SK-N-MC (cell line): ENCODE measurements at regions not wholly inside any gene's neighbourhood (a gene's known extent, or its start where the extent isn't known, plus 50 kb on each side); places are given as distances from the start of the nearest gene placed in this dataset.

Experiments
- EZH2 ChIP-seq: fragments of 200-600 bp; sonication (generic); IDR thresholded peaks from one replicate; pipeline ENCODE4 v1.6.1; 2017; ENCODE audit warnings: antibody characterized with exemption
- FOXP2 ChIP-seq: optimal IDR thresholded peaks from 2 replicates; pipeline ENCODE3; 2011; ENCODE audit warnings: mild to moderate bottlenecking, moderate library complexity; ENCODE audit not compliant: insufficient read depth; ENCODE audit errors: extremely low read length, control extremely low read depth
- POLR2AphosphoS5 ChIP-seq: IDR thresholded peaks from 2 replicates; pipeline ENCODE4 v1.6.1; 2012; ENCODE audit warnings: mild to moderate bottlenecking, low read depth, low read length, borderline replicate concordance

- TF ChIP-seq EZH2 (no peak), POLR2AphosphoS5 (no peak), FOXP2 (no peak)
Measured at GRCh38 chr7:156116514-156117215, 304.4 kb upstream of the SHH start.
